ENCODE measurements at regions not wholly inside any gene's neighbourhood (a gene's known extent, or its start where the extent isn't known, plus 50 kb on each side); places are given as distances from the start of the nearest gene placed in this dataset.

DNA sequence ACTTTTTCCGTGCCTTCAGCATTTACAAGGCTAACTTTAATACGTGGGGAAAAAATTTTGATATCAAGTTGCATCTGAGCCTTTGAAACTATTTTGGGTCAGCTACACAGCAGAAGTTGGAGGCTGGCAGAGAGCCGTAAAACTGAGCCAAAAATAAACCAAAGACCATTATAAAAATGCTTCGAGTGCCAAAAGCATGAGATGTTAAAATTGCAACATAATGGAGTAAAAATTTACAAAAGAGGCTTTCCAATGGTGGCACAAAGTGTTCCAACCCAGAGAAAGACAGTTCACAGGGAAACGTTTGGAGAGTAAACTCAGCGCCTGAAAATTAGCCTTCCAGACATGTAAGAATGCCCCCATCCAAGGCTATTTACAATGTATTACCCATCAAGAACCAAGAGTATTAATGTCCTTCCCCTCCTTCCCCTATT is 190.3 kb downstream of the TLE1 start:
- Mint-ChIP-seq H3K4me3 (ENCODE audit: unreplicated experiment) (no peak overlapping the region), H3K27ac (ENCODE audit: unreplicated experiment) (peak overlapping the region; percentile 81), H3K9me3 (ENCODE audit: low read depth) (no peaks in the 10 kb centered on the region), H3K4me1 (ENCODE audit: low read depth) (peaks cover 30% of the 10 kb centered on the region), H3K36me3 (ENCODE audit: low read depth) (peaks cover 1% of the 10 kb centered on the region), H3K27me3 (ENCODE audit: low read depth) (peaks cover 11% of the 10 kb centered on the region)
- no peak for DNase-seq (ENCODE audit: low spot score)
- TF ChIP-seq, protein P1, sequence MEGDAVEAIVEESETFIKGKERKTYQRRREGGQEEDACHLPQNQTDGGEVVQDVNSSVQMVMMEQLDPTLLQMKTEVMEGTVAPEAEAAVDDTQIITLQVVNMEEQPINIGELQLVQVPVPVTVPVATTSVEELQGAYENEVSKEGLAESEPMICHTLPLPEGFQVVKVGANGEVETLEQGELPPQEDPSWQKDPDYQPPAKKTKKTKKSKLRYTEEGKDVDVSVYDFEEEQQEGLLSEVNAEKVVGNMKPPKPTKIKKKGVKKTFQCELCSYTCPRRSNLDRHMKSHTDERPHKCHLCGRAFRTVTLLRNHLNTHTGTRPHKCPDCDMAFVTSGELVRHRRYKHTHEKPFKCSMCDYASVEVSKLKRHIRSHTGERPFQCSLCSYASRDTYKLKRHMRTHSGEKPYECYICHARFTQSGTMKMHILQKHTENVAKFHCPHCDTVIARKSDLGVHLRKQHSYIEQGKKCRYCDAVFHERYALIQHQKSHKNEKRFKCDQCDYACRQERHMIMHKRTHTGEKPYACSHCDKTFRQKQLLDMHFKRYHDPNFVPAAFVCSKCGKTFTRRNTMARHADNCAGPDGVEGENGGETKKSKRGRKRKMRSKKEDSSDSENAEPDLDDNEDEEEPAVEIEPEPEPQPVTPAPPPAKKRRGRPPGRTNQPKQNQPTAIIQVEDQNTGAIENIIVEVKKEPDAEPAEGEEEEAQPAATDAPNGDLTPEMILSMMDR (IDR thresholded peaks at IDR 0.05): no peak

DNA sequence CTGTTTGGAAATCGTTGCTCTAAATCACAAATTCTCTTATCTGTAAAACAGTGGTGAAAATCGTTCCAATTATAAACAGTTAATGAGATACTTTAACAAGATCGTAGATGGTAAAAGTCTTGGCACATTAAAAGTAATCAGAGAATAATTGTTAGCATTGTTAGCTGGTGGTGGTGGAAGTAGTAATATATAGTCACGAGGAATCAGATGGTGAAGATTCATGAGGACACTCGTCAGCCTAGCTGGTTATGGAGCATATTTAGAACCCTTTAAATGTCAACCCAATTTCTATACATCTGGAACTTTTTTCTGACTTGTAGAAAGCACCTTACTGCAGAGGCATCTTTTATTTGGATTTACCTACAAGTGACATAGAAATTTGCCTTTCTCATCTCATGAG is 190.8 kb downstream of the TLE1 start:
- Mint-ChIP-seq H3K4me3 (ENCODE audit: unreplicated experiment) (no peak overlapping the region), H3K27me3 (ENCODE audit: low read depth) (peaks cover 11% of the 10 kb centered on the region), H3K36me3 (ENCODE audit: low read depth) (peaks cover 1% of the 10 kb centered on the region), H3K9me3 (ENCODE audit: low read depth) (no peaks in the 10 kb centered on the region), H3K27ac (ENCODE audit: unreplicated experiment) (peak overlapping the region; percentile 8), H3K4me1 (ENCODE audit: low read depth) (peaks cover 34% of the 10 kb centered on the region)
- no peak for DNase-seq (ENCODE audit: low spot score)
- TF ChIP-seq, protein P1 (IDR thresholded peaks at IDR 0.05): no peak

DNA sequence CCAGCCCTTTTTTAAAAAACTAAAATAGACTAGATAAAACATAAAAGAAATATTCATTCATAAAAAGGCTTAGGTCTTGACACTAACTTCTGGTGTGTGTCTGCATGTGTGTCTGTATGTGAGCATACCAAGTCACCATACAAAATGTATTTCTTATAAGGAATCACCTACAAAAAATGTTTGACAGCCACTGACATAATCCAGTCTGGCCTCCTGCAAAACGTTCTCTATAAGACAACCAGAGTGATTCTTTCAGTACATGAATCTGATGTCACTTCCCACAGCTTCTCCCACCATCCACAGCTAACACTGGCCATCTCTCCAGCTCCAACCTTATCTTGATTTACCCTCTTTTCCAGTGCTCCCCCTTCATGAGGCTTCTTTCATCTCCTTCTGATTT is 192.3 kb downstream of the TLE1 start:
- DNase-seq (ENCODE audit: low spot score): no peak
- no peak overlapping the region for H3K4me3 Mint-ChIP-seq (ENCODE audit: unreplicated experiment)
- TF ChIP-seq, protein P1 (IDR thresholded peaks at IDR 0.05): no peak
- H3K4me1 Mint-ChIP-seq (ENCODE audit: low read depth): peaks cover 47% of the 10 kb centered on the region
- H3K27me3 Mint-ChIP-seq (ENCODE audit: low read depth): peaks cover 11% of the 10 kb centered on the region
- peaks cover 1% of the 10 kb centered on the region for H3K36me3 Mint-ChIP-seq (ENCODE audit: low read depth)
- H3K9me3 Mint-ChIP-seq (ENCODE audit: low read depth): no peaks in the 10 kb centered on the region
- H3K27ac Mint-ChIP-seq (ENCODE audit: unreplicated experiment): no peak overlapping the region

DNA sequence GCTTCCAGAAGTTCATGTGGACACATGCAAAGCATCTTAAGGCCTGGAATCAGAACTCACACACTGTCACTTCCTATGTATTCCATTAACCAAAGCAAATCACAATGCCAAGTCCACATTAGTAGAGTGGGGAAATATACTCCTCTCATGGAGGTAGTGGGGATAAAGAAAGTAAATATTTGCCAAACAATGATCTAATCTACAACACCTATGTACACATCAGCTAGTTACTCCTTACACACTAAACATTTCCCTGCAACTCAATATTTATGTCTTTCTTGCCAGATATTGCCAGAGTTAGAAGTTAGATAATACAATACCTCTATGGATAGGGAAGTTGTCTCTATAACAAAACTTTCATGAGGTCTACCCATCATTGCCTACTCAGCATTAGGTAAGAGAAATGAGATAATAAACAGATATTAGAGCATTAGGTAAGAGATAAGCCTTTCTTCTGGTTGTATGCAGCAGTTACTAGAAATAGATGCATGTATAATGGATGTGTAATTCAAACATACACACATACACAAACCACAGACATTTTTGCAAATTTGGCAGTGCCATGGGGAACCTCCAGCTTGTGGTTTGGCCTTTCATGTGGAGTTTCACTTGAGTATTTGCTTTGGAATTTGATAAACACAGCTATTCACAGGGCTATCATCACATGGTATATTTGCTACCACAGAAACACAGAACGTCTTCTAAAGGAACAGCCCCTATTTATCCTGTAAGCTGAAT is 196.5 kb downstream of the TLE1 start:
- TF ChIP-seq, protein P1 (IDR thresholded peaks at IDR 0.05): no peak
- Mint-ChIP-seq H3K4me1 (ENCODE audit: low read depth) (peaks cover 39% of the 10 kb centered on the region), H3K27ac (ENCODE audit: unreplicated experiment) (peak overlapping the region; percentile 57), H3K36me3 (ENCODE audit: low read depth) (peaks cover 1% of the 10 kb centered on the region), H3K27me3 (ENCODE audit: low read depth) (peaks cover 12% of the 10 kb centered on the region), H3K4me3 (ENCODE audit: unreplicated experiment) (no peak overlapping the region), H3K9me3 (ENCODE audit: low read depth) (peaks cover 2% of the 10 kb centered on the region)
- no peak for DNase-seq (ENCODE audit: low spot score)

DNA sequence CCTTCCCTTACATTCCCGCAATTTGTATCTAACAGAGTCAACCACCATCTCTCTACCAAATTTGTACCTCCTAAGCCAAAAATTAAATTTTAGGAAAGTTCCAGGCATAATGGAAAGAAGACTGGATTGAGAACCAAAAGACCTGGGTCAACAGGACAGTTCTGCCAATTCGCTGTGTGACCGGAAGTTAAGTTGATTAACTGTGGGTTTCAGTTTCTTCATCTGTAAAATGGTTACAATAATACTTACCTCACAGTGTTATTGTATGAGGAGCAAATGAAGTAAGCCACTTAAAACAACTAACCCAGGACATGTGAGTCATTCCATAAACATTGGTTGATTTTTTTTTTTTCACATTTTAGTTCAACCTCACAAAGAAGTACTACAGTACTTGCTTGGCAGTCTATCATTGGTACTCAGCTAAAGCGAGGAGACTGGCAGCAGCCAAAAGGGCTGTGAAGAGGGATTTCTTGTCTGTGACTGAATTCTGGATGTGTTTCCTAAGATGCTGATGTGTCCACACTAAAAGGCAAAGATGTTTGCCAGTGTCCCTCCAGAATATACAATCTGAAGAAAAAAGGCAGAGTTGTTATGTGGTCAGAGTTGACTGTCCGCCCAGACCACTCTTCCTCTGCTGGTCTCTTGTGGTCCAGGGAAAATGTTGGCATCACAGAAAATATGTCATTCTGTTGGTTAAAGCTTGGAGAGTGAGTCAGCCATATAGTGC is 198.6 kb downstream of the TLE1 start:
- Mint-ChIP-seq H3K27ac (ENCODE audit: unreplicated experiment) (peak overlapping the region; percentile 70), H3K4me1 (ENCODE audit: low read depth) (peaks cover 34% of the 10 kb centered on the region), H3K27me3 (ENCODE audit: low read depth) (peaks cover 9% of the 10 kb centered on the region), H3K9me3 (ENCODE audit: low read depth) (peaks cover 2% of the 10 kb centered on the region), H3K4me3 (ENCODE audit: unreplicated experiment) (no peak overlapping the region), H3K36me3 (ENCODE audit: low read depth) (no peaks in the 10 kb centered on the region)
- DNase-seq (ENCODE audit: low spot score): no peak
- TF ChIP-seq, protein P1 (IDR thresholded peaks at IDR 0.05): no peak

Data from chondrocyte (in vitro differentiated cells).